DND-41 (cell line): ENCODE measurements at regions not wholly inside any gene's neighbourhood (a gene's known extent, or its start where the extent isn't known, plus 50 kb on each side); places are given as distances from the start of the nearest gene placed in this dataset.

Experiments
- ATAC-seq: fragments of 200-7000 bp; cut with Tn5 transposase; 3 replicates; pipeline ENCODE4 v1.9.1; 2021; ENCODE audit warnings: low read depth; ENCODE audit not compliant: insufficient read depth
- DNase-seq: peaks from one replicate; pipeline ENCODE4 v3.0.0-alpha.2; 2020
- H2AFZ ChIP-seq: 2 replicates; pipeline ENCODE4 v1.6.0; 2012; ENCODE audit warnings: low read depth, low read length
- H3K27ac ChIP-seq: 2 replicates; pipeline ENCODE4 v1.5.1; 2012; ENCODE audit warnings: low read length, inconsistent platforms
- H3K27me3 ChIP-seq: fragments of 200-600 bp; sonication (generic); 2 replicates; pipeline ENCODE4 v1.6.0; 2012; ENCODE audit warnings: low read length, mild to moderate bottlenecking, inconsistent platforms; ENCODE audit not compliant: insufficient read depth, poor library complexity
- H3K36me3 ChIP-seq: 2 replicates; pipeline ENCODE4 v1.5.1; 2012; ENCODE audit warnings: low read length, inconsistent platforms; ENCODE audit not compliant: insufficient read depth
- H3K4me1 ChIP-seq: 2 replicates; pipeline ENCODE4 v1.5.1; 2012; ENCODE audit warnings: mild to moderate bottlenecking, low read length; ENCODE audit not compliant: insufficient read depth
- H3K4me2 ChIP-seq: 2 replicates; pipeline ENCODE4 v1.6.0; 2012; ENCODE audit warnings: mild to moderate bottlenecking, moderate library complexity, low read length, inconsistent platforms; ENCODE audit not compliant: insufficient read depth
- H3K4me3 ChIP-seq, 2 experiments: fragments of 200-600 bp in 1 of 2; shearing (Covaris generic) in 1 of 2; 2 replicates each; pipeline ENCODE4 v1.5.1; 2012 to 2016; ENCODE audit warnings: inconsistent platforms in 2 of 2, low read length in 2 of 2, mild to moderate bottlenecking in 2 of 2, low read depth in 1 of 2, moderate library complexity in 1 of 2
- H3K79me2 ChIP-seq: 2 replicates; pipeline ENCODE4 v1.6.0; 2012; ENCODE audit warnings: low read length, inconsistent platforms; ENCODE audit not compliant: insufficient read depth
- H3K9ac ChIP-seq: 2 replicates; pipeline ENCODE4 v1.6.0; 2012; ENCODE audit warnings: low read depth, mild to moderate bottlenecking, inconsistent platforms, low read length, moderate library complexity
- H3K9me3 ChIP-seq: 2 replicates; pipeline ENCODE4 v1.5.1; 2012; ENCODE audit warnings: low read length, moderate library complexity, mild to moderate bottlenecking, inconsistent platforms; ENCODE audit not compliant: insufficient read depth, severe bottlenecking
- H4K20me1 ChIP-seq: 2 replicates; pipeline ENCODE4 v1.6.0; 2012; ENCODE audit warnings: low read length; ENCODE audit not compliant: insufficient read depth
- EZH2 ChIP-seq: IDR thresholded peaks from 3 replicates; pipeline ENCODE4 v1.6.1; 2012; ENCODE audit warnings: borderline replicate concordance, low read depth, mild to moderate bottlenecking, moderate library complexity, low read length, inconsistent platforms; ENCODE audit not compliant: severe bottlenecking
- TF ChIP-seq, protein P1 (sequence below): IDR thresholded peaks from 2 replicates; pipeline ENCODE4 v1.5.1; 2012; ENCODE audit warnings: borderline replicate concordance, low read length, moderate library complexity, mild to moderate bottlenecking; ENCODE audit not compliant: poor library complexity, severe bottlenecking; ENCODE audit errors: extremely low read depth

DNA sequence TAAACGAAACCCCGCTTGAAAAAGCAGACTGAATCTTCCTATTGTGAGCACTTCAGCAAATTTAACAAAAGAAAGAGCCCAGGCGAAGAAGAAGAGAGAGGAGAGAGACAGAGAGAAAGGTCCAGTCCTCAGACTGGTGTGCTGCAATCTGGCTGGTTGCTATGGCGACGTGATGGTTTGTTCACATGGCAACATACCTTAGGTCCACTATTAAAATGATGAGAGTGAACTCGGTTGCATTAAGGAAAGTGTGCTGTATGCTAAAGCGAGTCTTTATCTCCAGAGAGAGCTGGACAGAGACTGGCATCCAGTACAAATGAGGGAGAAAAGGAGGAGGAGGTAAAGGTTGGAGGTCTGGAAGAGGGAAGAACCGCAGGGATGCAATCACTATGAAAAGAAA lies 271.8 kb upstream of the ZFHX3 start:
- Histone ChIP-seq H3K4me2 (no peak overlapping the region), H3K36me3 (no peaks in the 10 kb centered on the region), H3K9ac (no peak overlapping the region), H3K4me1 (no peaks in the 10 kb centered on the region), H3K27ac (no peak overlapping the region), H4K20me1 (no peaks in the 10 kb centered on the region), H3K4me3 (no peak overlapping the region), H3K79me2 (no peaks in the 10 kb centered on the region), H2AFZ (no peak overlapping the region), H3K9me3 (no peaks in the 10 kb centered on the region), H3K27me3 (no peaks in the 10 kb centered on the region)
- ATAC-seq = no peak
- TF ChIP-seq, protein P1, sequence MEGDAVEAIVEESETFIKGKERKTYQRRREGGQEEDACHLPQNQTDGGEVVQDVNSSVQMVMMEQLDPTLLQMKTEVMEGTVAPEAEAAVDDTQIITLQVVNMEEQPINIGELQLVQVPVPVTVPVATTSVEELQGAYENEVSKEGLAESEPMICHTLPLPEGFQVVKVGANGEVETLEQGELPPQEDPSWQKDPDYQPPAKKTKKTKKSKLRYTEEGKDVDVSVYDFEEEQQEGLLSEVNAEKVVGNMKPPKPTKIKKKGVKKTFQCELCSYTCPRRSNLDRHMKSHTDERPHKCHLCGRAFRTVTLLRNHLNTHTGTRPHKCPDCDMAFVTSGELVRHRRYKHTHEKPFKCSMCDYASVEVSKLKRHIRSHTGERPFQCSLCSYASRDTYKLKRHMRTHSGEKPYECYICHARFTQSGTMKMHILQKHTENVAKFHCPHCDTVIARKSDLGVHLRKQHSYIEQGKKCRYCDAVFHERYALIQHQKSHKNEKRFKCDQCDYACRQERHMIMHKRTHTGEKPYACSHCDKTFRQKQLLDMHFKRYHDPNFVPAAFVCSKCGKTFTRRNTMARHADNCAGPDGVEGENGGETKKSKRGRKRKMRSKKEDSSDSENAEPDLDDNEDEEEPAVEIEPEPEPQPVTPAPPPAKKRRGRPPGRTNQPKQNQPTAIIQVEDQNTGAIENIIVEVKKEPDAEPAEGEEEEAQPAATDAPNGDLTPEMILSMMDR = no peak
- no peak for TF ChIP-seq EZH2
- DNase-seq = no peak

DNA sequence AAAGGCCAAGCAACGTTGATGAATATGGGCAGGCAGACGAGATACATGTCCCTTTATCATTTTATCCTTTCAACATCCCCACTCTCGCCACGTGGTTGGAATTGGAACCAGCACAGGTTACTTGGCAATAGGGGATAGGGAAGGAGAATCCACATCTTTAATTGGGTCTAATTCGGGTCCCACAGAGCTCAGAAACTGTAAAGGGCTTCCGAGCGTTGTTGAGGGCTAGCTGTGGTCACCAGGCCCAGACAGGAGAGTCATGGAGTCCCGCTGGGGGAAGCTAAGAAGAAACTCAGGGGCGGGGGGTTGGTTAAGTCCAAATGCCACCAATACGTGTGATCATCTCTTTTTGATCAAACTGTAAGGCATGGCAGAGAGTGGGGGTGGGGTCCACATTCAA lies 271.3 kb upstream of the ZFHX3 start:
- Histone ChIP-seq H3K27ac (no peak overlapping the region), H3K27me3 (no peaks in the 10 kb centered on the region), H3K4me3 (no peak overlapping the region), H3K36me3 (no peaks in the 10 kb centered on the region), H3K4me1 (no peaks in the 10 kb centered on the region), H3K9ac (no peak overlapping the region), H2AFZ (no peak overlapping the region), H4K20me1 (no peaks in the 10 kb centered on the region), H3K9me3 (no peaks in the 10 kb centered on the region), H3K4me2 (no peak overlapping the region), H3K79me2 (no peaks in the 10 kb centered on the region)
- TF ChIP-seq EZH2 = no peak
- TF ChIP-seq, protein P1 = no peak
- no peak for ATAC-seq
- DNase-seq = no peak

DNA sequence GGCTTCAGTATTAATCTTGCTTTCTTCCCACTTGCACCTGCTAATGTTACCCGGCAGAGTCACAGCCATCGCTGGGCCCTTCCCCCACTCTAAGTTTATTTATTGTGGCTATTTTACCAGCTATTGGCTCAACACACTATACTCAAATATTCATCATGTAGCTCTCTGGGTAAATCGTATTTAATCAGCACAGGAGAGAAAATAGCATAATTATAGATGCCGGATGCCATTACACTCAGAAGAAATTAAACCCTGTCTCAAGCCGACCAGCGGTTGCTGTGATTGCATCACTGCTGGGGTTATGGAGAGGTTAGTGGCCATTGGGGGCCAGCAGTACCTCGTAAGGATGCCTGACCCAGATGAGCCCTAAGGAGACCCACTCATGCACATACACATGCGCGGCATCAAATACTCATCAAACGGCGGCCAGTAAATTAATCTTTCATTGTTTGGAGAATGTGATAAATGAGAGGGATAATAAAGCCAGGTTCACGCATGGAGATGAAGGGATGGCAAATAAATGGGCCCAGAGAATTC lies 269.5 kb upstream of the ZFHX3 start:
- Histone ChIP-seq H3K36me3 (no peaks in the 10 kb centered on the region), H2AFZ (no peak overlapping the region), H3K9ac (no peak overlapping the region), H3K9me3 (no peaks in the 10 kb centered on the region), H3K27me3 (no peaks in the 10 kb centered on the region), H3K4me1 (no peaks in the 10 kb centered on the region), H3K79me2 (no peaks in the 10 kb centered on the region), H3K4me3 (no peak overlapping the region), H3K27ac (no peak overlapping the region), H4K20me1 (no peaks in the 10 kb centered on the region), H3K4me2 (no peak overlapping the region)
- DNase-seq (no peak), ATAC-seq (no peak)
- TF ChIP-seq, protein P1 = no peak
- no peak for TF ChIP-seq EZH2

DNA sequence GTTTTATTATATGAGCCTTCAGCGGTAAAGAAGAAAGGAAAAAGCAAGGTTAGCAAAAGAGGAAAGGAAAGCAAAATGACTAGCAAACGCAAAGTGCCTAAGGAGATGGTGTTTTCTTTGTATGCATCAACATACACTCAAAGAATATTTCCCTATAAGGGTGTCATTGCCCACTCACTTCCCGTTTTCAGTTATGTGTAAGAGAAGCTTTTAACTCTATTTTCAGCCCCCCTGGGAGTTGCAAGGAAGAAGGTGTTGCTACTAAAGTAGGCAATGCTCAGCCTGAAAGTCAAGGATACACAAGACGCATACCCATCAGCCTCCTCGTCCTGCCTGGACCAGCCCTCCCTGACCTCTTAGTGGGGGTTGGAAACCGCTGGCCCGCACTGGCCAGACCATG lies 267.7 kb upstream of the ZFHX3 start:
- no peaks in the 10 kb centered on the region for H4K20me1 ChIP-seq
- DNase-seq = no peak
- no peaks in the 10 kb centered on the region for H3K27me3 ChIP-seq
- H3K79me2 ChIP-seq = no peaks in the 10 kb centered on the region
- no peak overlapping the region for H3K27ac ChIP-seq
- TF ChIP-seq, protein P1 = no peak
- TF ChIP-seq EZH2 = no peak
- H3K4me1 ChIP-seq = no peaks in the 10 kb centered on the region
- no peak overlapping the region for H3K4me3 ChIP-seq
- H3K36me3 ChIP-seq = no peaks in the 10 kb centered on the region
- H2AFZ ChIP-seq = no peak overlapping the region
- H3K9ac ChIP-seq = no peak overlapping the region
- no peaks in the 10 kb centered on the region for H3K9me3 ChIP-seq
- no peak overlapping the region for H3K4me2 ChIP-seq
- no peak for ATAC-seq
